Osteocyte (in vitro differentiated cells): ENCODE measurements at regions not wholly inside any gene's neighbourhood (a gene's known extent, or its start where the extent isn't known, plus 50 kb on each side); places are given as distances from the start of the nearest gene placed in this dataset.

Source experiments
- DNase-seq: peaks from one replicate; pipeline ENCODE4 v3.0.0; 2021; ENCODE audit warnings: mixed read lengths; ENCODE audit not compliant: unreplicated experiment; ENCODE audit errors: extremely low spot score
- H3K27ac Mint-ChIP-seq: one replicate; pipeline ENCODE4 v1.8.0; 2021; ENCODE audit warnings: mild to moderate bottlenecking, mixed read lengths; ENCODE audit not compliant: unreplicated experiment
- H3K27me3 Mint-ChIP-seq: one replicate; pipeline ENCODE4 v1.8.0; 2021; ENCODE audit warnings: mixed read lengths; ENCODE audit not compliant: unreplicated experiment
- H3K36me3 Mint-ChIP-seq: one replicate; pipeline ENCODE4 v1.8.0; 2021; ENCODE audit warnings: mixed read lengths; ENCODE audit not compliant: unreplicated experiment
- H3K4me1 Mint-ChIP-seq: one replicate; pipeline ENCODE4 v1.8.0; 2021; ENCODE audit warnings: mixed read lengths; ENCODE audit not compliant: unreplicated experiment
- H3K4me3 Mint-ChIP-seq: one replicate; pipeline ENCODE4 v1.8.0; 2021; ENCODE audit warnings: mild to moderate bottlenecking, moderate library complexity, mixed read lengths; ENCODE audit not compliant: unreplicated experiment
- H3K9me3 Mint-ChIP-seq: one replicate; pipeline ENCODE4 v1.8.0; 2021; ENCODE audit warnings: mixed read lengths; ENCODE audit not compliant: unreplicated experiment
- CTCF ChIP-seq: fragments of 200-600 bp; sonication (generic); IDR thresholded peaks from 2 replicates; pipeline ENCODE4 v1.5.0; 2021; ENCODE audit warnings: antibody characterized with exemption, mild to moderate bottlenecking, moderate library complexity

DNA sequence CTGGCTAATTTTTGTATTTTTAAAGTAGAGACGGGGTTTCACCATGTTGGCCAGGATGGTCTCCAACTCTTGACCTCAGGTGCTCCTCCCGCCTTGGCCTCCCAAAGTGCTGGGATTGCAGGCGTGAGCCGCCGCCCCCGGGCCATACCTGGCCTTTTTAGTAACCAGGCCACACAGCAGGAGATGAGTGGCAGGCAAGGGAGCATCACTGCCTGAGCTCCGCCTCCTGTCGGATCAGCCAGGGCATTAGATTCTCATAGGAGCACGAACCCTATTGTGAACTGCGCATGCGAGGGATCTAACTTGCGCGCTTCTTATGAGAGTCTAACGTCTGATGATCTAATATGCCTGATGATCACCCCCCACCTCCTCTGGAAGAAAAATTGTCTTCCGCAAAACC is 308.7 kb upstream of the PRMT6 start:
- H3K27me3 Mint-ChIP-seq = no peaks in the 10 kb centered on the region
- H3K4me1 Mint-ChIP-seq = no peaks in the 10 kb centered on the region
- no peak overlapping the region for H3K27ac Mint-ChIP-seq
- no peaks in the 10 kb centered on the region for H3K36me3 Mint-ChIP-seq
- no peak overlapping the region for H3K4me3 Mint-ChIP-seq
- DNase-seq = no peak
- TF ChIP-seq CTCF = no peak
- no peaks in the 10 kb centered on the region for H3K9me3 Mint-ChIP-seq

- no peak for TF ChIP-seq CTCF
- no peak for DNase-seq
- Mint-ChIP-seq H3K4me3 (no peak overlapping the region), H3K4me1 (no peaks in the 10 kb centered on the region), H3K27ac (no peak overlapping the region), H3K27me3 (no peaks in the 10 kb centered on the region), H3K36me3 (no peaks in the 10 kb centered on the region), H3K9me3 (no peaks in the 10 kb centered on the region)
Measured at GRCh38 chr1:106748606-106749005, 307.9 kb upstream of the PRMT6 start.

- H3K4me1 Mint-ChIP-seq = no peaks in the 10 kb centered on the region
- H3K9me3 Mint-ChIP-seq = no peaks in the 10 kb centered on the region
- no peak overlapping the region for H3K4me3 Mint-ChIP-seq
- no peak for DNase-seq
- H3K27me3 Mint-ChIP-seq = no peaks in the 10 kb centered on the region
- no peak overlapping the region for H3K27ac Mint-ChIP-seq
- H3K36me3 Mint-ChIP-seq = no peaks in the 10 kb centered on the region
- TF ChIP-seq CTCF = no peak
Measured at GRCh38 chr1:106749491-106749890, 307.0 kb upstream of the PRMT6 start.

- TF ChIP-seq CTCF = no peak
- H3K36me3 Mint-ChIP-seq = no peaks in the 10 kb centered on the region
- H3K4me1 Mint-ChIP-seq = no peaks in the 10 kb centered on the region
- no peak for DNase-seq
- H3K4me3 Mint-ChIP-seq = no peak overlapping the region
- H3K9me3 Mint-ChIP-seq = no peaks in the 10 kb centered on the region
- no peak overlapping the region for H3K27ac Mint-ChIP-seq
- H3K27me3 Mint-ChIP-seq = no peaks in the 10 kb centered on the region
Measured at GRCh38 chr1:106749906-106750305, 306.6 kb upstream of the PRMT6 start.

GRCh38 chr1:106751002-106751401 is 305.5 kb upstream of the PRMT6 start:
- H3K4me3 Mint-ChIP-seq = no peak overlapping the region
- H3K27ac Mint-ChIP-seq = no peak overlapping the region
- no peaks in the 10 kb centered on the region for H3K36me3 Mint-ChIP-seq
- no peaks in the 10 kb centered on the region for H3K9me3 Mint-ChIP-seq
- H3K4me1 Mint-ChIP-seq = no peaks in the 10 kb centered on the region
- TF ChIP-seq CTCF = no peak
- no peaks in the 10 kb centered on the region for H3K27me3 Mint-ChIP-seq
- no peak for DNase-seq
